Progenitor cell of endocrine pancreas (in vitro differentiated cells): ENCODE measurements at regions not wholly inside any gene's neighbourhood (a gene's known extent, or its start where the extent isn't known, plus 50 kb on each side); places are given as distances from the start of the nearest gene placed in this dataset.

Experiments used
- DNase-seq: peaks from one replicate; pipeline ENCODE4 v3.0.0; 2021; ENCODE audit warnings: low spot score; ENCODE audit not compliant: unreplicated experiment
- H3K27ac Mint-ChIP-seq: 2 replicates; pipeline ENCODE4 v1.8.0; 2021; ENCODE audit warnings: mild to moderate bottlenecking, moderate library complexity, mixed read lengths
- H3K27me3 Mint-ChIP-seq: 2 replicates; pipeline ENCODE4 v1.8.0; 2021; ENCODE audit warnings: mixed read lengths
- H3K36me3 Mint-ChIP-seq: 2 replicates; pipeline ENCODE4 v1.8.0; 2022; ENCODE audit warnings: mixed read lengths; ENCODE audit not compliant: insufficient read depth
- H3K4me1 Mint-ChIP-seq: 2 replicates; pipeline ENCODE4 v1.8.0; 2021; ENCODE audit warnings: low read depth, mixed read lengths
- H3K4me3 Mint-ChIP-seq: 2 replicates; pipeline ENCODE4 v1.8.0; 2021; ENCODE audit warnings: low read depth, mild to moderate bottlenecking, moderate library complexity, mixed read lengths
- H3K9me3 Mint-ChIP-seq: 2 replicates; pipeline ENCODE4 v1.8.0; 2021; ENCODE audit warnings: low read depth, mixed read lengths
- TF ChIP-seq, protein P1 (sequence below): fragments of 200-600 bp; sonication (generic); IDR thresholded peaks from one replicate; pipeline ENCODE4 v1.5.0; 2021; ENCODE audit warnings: antibody characterized with exemption, mild to moderate bottlenecking; ENCODE audit not compliant: unreplicated experiment

DNA sequence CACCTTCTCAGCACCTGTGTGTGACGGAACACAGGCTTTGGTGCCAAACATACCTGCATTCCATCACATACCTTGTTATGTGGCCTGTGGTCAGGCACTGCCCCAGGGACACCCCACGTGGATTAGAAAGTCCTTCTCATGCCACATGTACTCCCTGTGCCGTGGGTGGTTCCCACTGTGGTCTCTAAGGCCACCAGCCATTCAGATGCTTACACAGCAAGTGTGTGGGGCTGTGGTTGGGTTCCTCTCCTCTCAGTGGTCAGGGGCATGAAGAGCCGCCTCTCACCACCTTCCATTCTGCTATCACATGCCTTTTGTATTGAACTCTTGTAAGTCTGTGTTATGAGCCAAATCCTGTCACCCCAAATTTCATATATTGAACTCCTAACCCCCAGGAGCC is 85.1 kb upstream of the IGFBP3 start:
- DNase-seq, result no peak
- H3K27ac Mint-ChIP-seq, result no peak overlapping the region
- no peaks in the 10 kb centered on the region for H3K4me1 Mint-ChIP-seq
- no peaks in the 10 kb centered on the region for H3K36me3 Mint-ChIP-seq
- TF ChIP-seq, protein P1, sequence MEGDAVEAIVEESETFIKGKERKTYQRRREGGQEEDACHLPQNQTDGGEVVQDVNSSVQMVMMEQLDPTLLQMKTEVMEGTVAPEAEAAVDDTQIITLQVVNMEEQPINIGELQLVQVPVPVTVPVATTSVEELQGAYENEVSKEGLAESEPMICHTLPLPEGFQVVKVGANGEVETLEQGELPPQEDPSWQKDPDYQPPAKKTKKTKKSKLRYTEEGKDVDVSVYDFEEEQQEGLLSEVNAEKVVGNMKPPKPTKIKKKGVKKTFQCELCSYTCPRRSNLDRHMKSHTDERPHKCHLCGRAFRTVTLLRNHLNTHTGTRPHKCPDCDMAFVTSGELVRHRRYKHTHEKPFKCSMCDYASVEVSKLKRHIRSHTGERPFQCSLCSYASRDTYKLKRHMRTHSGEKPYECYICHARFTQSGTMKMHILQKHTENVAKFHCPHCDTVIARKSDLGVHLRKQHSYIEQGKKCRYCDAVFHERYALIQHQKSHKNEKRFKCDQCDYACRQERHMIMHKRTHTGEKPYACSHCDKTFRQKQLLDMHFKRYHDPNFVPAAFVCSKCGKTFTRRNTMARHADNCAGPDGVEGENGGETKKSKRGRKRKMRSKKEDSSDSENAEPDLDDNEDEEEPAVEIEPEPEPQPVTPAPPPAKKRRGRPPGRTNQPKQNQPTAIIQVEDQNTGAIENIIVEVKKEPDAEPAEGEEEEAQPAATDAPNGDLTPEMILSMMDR, result no peak
- peaks cover 6% of the 10 kb centered on the region for H3K9me3 Mint-ChIP-seq
- no peaks in the 10 kb centered on the region for H3K27me3 Mint-ChIP-seq
- H3K4me3 Mint-ChIP-seq, result no peak overlapping the region

DNA sequence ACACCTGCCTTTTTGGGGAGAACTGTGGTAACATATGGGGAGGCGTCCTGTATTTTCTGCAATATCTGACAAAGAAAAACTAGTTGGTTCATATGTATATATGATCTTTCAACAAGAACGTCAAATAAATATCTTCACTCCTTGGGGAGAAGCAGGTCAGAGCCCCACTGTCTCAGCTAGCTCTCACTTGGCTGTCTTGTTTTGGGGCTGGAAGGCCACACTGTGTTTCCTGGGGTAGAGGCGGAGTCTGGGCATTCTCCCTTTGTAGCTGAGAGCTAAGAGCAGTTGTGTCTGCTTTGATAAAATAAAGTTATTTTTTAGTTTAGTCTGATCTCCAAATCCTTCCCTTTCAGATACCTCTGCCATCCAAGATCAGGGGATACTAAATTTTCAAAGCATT is 83.9 kb upstream of the IGFBP3 start:
- Mint-ChIP-seq H3K36me3 (no peaks in the 10 kb centered on the region), H3K4me1 (no peaks in the 10 kb centered on the region), H3K9me3 (peaks cover 6% of the 10 kb centered on the region), H3K27ac (no peak overlapping the region), H3K4me3 (no peak overlapping the region), H3K27me3 (no peaks in the 10 kb centered on the region)
- no peak for DNase-seq
- TF ChIP-seq, protein P1, result no peak

DNA sequence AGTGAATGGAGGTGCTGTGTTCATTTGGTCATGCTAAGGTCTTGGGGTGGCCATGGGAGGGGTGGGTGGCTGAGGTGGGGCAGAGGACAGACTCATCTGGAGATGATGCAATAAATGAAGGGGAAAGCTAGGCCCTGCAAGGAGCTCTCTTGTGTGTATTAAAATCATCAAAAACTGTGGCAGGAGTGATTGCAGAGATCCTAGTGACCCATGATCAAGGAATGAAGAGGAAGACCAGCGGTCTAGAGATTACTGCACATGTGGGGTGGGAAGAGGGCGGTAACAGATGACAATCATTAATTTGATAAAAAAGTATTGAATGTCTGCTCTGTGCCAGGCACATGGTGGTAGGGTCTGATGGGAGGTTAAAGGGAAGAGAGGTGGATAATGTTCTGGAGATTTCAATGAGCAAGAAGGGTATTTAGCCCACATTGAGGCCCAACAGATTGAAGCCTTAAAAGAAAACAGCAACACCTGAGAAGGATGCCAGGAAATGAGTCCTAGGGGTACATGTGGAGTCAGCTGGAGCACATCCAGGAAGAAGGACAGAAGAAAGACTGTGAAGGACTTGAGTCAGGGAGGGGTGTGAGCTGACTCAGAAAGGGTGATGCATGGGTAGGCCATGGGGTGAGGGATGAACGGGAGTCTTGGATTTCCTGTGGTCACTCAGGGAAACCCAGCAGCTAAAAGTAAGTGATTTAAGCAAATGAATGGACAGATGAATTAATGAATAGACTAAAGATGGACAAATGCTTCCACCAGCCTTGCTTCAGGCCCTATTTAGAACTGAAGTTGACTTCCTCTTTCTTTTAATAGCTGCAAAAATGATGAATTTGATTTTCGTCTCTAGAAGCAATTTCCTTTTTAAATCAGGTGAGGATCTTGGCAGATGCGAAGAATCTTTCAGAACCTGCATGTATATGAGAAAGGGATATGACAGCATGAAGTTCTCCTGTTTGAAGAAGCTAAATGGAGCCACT is 83.1 kb upstream of the IGFBP3 start:
- Mint-ChIP-seq H3K36me3 (no peaks in the 10 kb centered on the region), H3K4me3 (no peak overlapping the region), H3K27ac (no peak overlapping the region), H3K4me1 (no peaks in the 10 kb centered on the region), H3K9me3 (peaks cover 6% of the 10 kb centered on the region), H3K27me3 (no peaks in the 10 kb centered on the region)
- DNase-seq, result no peak
- TF ChIP-seq, protein P1, result no peak

DNA sequence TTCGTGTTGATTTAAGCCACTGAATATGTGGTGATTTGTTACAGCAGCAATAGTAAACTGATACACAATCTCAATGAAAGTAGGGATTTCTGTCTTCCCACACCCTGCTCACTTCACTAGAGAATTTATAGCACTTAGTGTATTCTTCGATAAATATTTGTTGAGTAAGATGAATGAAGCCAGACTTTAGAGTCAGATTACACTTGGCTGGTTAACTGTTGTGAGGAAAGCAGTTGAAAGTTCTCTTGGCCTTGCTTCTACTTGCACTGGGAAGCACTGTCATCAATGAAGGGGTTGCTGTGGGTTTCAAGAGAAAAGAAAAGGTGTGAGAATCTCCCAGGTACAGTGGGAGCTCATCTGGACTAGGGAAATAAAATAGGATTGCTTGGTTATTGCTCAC is 82.1 kb upstream of the IGFBP3 start:
- no peak overlapping the region for H3K27ac Mint-ChIP-seq
- H3K4me1 Mint-ChIP-seq, result no peaks in the 10 kb centered on the region
- peaks cover 6% of the 10 kb centered on the region for H3K9me3 Mint-ChIP-seq

DNA sequence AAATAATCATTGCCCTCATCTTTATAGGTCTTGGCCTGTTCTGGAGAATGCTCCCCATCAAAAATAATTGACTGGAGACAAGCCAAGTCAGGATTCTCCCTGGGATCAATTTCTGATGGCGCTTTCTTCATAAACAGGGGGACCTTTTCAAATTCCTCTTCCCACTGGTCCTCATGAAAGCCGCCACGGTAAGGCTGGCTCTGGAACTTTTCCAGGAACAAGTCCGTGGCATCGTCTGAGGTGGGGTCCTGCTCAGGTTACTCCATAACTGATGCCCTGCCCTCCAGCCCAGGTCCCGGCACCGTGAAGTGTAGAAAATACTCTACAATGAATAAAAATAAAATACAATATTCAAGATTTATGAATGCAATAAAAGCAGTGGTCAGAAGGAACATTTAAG is 79.4 kb upstream of the IGFBP3 start:
- Mint-ChIP-seq H3K27ac (no peak overlapping the region), H3K4me1 (no peaks in the 10 kb centered on the region), H3K27me3 (no peaks in the 10 kb centered on the region), H3K36me3 (peaks cover 1% of the 10 kb centered on the region), H3K9me3 (peaks cover 13% of the 10 kb centered on the region), H3K4me3 (no peak overlapping the region)
- TF ChIP-seq, protein P1, result no peak
- no peak for DNase-seq

More for the DNA sequence above, 82.1 kb upstream of the IGFBP3 start:
- H3K27me3 Mint-ChIP-seq, result no peaks in the 10 kb centered on the region
- DNase-seq, result no peak
- TF ChIP-seq, protein P1, result no peak
- H3K4me3 Mint-ChIP-seq, result no peak overlapping the region
- H3K36me3 Mint-ChIP-seq, result no peaks in the 10 kb centered on the region
